Lower lobe of right lung (tissue), 2 donors: ENCODE measurements at regions not wholly inside any gene's neighbourhood (a gene's known extent, or its start where the extent isn't known, plus 50 kb on each side); places are given as distances from the start of the nearest gene placed in this dataset.

ENCODE experiments used
- ATAC-seq, 2 donors: fragments of 200-7000 bp; cut with Tn5 transposase; one replicate each; pipeline ENCODE4 v1.9.1; 2020 to 2022; ENCODE audit warnings: mild to moderate bottlenecking in 2 of 2, moderate library complexity in 2 of 2
- DNase-seq: peaks from one replicate; pipeline ENCODE4 v3.0.0-alpha.2; 2020
- H3K27ac ChIP-seq: fragments of 200-600 bp; one replicate; pipeline ENCODE4 v1.8.0; 2022
- H3K27me3 ChIP-seq: fragments of 200-600 bp; one replicate; pipeline ENCODE4 v1.8.0; 2022; ENCODE audit warnings: low read depth
- H3K36me3 ChIP-seq: fragments of 200-600 bp; one replicate; pipeline ENCODE4 v1.8.0; 2022; ENCODE audit warnings: mild to moderate bottlenecking
- H3K4me1 ChIP-seq: fragments of 200-600 bp; one replicate; pipeline ENCODE4 v1.8.0; 2022
- H3K4me3 ChIP-seq: fragments of 200-600 bp; one replicate; pipeline ENCODE4 v1.8.0; 2022; ENCODE audit warnings: mild to moderate bottlenecking
- H3K9me3 ChIP-seq: fragments of 200-600 bp; one replicate; pipeline ENCODE4 v1.8.0; 2022
- intact Hi-C: fragments of 100-400 bp; cut with DNase I; formaldehyde crosslinking; loops from one replicate; pipeline ENCODE4 v1.11.0; 2022
- TF ChIP-seq, protein P1 (sequence below): fragments of 200-600 bp; IDR thresholded peaks from one replicate; pipeline ENCODE4 v1.8.0; 2022; ENCODE audit warnings: antibody characterized with exemption, mild to moderate bottlenecking
- donor health status: DM: no; HTN: yes; CAD: no; lungs with severe emphysema.

- DNase-seq: no peak
- ATAC-seq: no peak
- intact Hi-C loops: no loop called here
- Histone ChIP-seq H3K4me1 (peaks cover 3% of the 10 kb centered on the region), H3K4me3 (no peak overlapping the region), H3K27ac (no peak overlapping the region), H3K36me3 (no peaks in the 10 kb centered on the region), H3K27me3 (no peaks in the 10 kb centered on the region), H3K9me3 (no peaks in the 10 kb centered on the region)
- TF ChIP-seq, protein P1, sequence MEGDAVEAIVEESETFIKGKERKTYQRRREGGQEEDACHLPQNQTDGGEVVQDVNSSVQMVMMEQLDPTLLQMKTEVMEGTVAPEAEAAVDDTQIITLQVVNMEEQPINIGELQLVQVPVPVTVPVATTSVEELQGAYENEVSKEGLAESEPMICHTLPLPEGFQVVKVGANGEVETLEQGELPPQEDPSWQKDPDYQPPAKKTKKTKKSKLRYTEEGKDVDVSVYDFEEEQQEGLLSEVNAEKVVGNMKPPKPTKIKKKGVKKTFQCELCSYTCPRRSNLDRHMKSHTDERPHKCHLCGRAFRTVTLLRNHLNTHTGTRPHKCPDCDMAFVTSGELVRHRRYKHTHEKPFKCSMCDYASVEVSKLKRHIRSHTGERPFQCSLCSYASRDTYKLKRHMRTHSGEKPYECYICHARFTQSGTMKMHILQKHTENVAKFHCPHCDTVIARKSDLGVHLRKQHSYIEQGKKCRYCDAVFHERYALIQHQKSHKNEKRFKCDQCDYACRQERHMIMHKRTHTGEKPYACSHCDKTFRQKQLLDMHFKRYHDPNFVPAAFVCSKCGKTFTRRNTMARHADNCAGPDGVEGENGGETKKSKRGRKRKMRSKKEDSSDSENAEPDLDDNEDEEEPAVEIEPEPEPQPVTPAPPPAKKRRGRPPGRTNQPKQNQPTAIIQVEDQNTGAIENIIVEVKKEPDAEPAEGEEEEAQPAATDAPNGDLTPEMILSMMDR: no peak
Observed at GRCh38 chr1:219316066-219316465, 142.4 kb downstream of the LYPLAL1 start.

DNA sequence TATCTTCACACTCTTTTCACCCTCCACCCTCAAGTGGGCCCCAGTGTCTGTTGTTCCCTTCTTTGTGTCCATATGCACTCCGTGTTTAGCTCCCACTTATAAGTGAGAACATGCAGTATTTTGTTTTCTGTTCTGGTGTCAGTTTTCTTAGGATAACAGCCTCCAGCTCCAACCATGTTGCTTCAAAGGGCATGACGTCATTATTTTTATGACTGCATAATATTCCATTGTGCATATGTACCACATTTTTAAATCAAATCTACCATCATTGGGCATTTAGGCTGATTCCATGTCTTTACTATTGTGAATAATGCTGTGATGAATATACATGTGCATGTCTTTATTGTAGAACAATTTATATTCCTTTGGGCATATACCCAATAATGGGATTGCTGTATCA, 140.3 kb downstream of the LYPLAL1 start:
- DNase-seq (no peak), ATAC-seq (no peak)
- no peaks in the 10 kb centered on the region for H3K9me3 ChIP-seq
- TF ChIP-seq, protein P1: no peak
- H3K4me3 ChIP-seq: no peak overlapping the region
- no peaks in the 10 kb centered on the region for H3K27me3 ChIP-seq
- peaks cover 3% of the 10 kb centered on the region for H3K4me1 ChIP-seq
- intact Hi-C loops: no loop called here
- no peaks in the 10 kb centered on the region for H3K36me3 ChIP-seq
- H3K27ac ChIP-seq: no peak overlapping the region

DNA sequence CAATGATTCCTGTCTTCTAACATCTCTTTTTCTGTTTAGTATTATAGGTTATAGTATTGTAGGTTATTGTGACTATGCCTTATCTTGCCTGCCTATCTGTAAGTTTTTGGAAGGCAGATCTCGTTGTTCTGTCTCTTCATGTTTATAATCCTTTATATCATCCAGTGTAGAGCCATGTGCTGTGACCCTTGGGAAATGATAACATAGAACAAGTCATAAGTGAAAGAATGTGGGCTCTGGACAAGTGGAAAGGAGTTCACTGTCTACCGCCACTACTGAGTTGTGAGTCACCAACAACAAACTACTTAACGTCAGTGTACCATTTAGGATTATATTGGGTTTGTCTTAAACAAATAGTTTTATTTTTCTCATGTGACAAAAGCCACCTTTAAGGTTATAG, 139.3 kb downstream of the LYPLAL1 start:
- Histone ChIP-seq H3K36me3 (no peaks in the 10 kb centered on the region), H3K27ac (no peak overlapping the region), H3K9me3 (no peaks in the 10 kb centered on the region), H3K4me3 (no peak overlapping the region), H3K4me1 (peaks cover 3% of the 10 kb centered on the region), H3K27me3 (no peaks in the 10 kb centered on the region)
- intact Hi-C loops: no loop called here
- peak; percentile 51 to 68 for ATAC-seq
- no peak for DNase-seq
- TF ChIP-seq, protein P1: no peak

DNA sequence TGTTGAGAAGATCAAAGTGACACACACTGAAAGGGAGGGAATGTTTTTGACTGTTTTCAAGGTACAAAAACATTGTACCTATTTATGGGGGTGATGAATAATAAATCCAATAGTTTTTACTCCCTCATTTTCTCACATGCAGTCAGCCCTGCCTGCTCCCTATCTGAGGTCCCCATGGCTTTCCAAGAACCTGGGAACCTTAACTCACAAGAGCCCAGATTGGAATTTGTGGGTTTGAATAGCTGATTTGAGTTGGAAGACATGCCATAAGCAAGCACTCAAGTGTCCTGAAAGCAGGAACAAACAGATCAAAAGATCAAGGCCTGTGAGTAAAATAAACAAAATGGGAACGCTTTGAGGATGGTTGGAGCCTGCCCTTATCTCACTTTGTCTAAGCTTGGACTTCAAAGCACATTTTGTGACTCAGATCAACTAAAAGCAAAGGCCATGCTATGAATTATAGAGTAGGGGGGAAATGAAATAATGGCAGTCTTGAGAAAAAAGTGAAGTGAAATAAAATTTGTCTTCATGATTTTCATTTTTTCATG, 136.6 kb downstream of the LYPLAL1 start:
- Histone ChIP-seq H3K36me3 (no peaks in the 10 kb centered on the region), H3K27ac (no peak overlapping the region), H3K4me1 (peaks cover 3% of the 10 kb centered on the region), H3K4me3 (no peak overlapping the region), H3K27me3 (no peaks in the 10 kb centered on the region), H3K9me3 (no peaks in the 10 kb centered on the region)
- intact Hi-C loops: no loop called here
- DNase-seq (no peak), ATAC-seq (peak; percentile 61 to 89)
- TF ChIP-seq, protein P1: no peak

GRCh38 chr1:219308367-219308766, 134.7 kb downstream of the LYPLAL1 start:
- intact Hi-C loops: no loop called here
- DNase-seq (no peak), ATAC-seq (no peak)
- Histone ChIP-seq H3K4me1 (peaks cover 3% of the 10 kb centered on the region), H3K36me3 (no peaks in the 10 kb centered on the region), H3K27me3 (no peaks in the 10 kb centered on the region), H3K27ac (no peak overlapping the region), H3K9me3 (no peaks in the 10 kb centered on the region), H3K4me3 (no peak overlapping the region)
- TF ChIP-seq, protein P1: no peak
